Neuronal stem cell (in vitro differentiated cells): ENCODE measurements at regions not wholly inside any gene's neighbourhood (a gene's known extent, or its start where the extent isn't known, plus 50 kb on each side); places are given as distances from the start of the nearest gene placed in this dataset.

Source experiments
- DNase-seq: peaks from one replicate; pipeline ENCODE4 v3.0.0-alpha.2; 2013; ENCODE audit warnings: low spot score
- H2AFZ ChIP-seq: one replicate; pipeline ENCODE4 v1.6.1; 2013; ENCODE audit warnings: mild to moderate bottlenecking, low read length, inconsistent platforms
- H2AK5ac ChIP-seq: 2 replicates; pipeline ENCODE4 v1.6.1; 2013; ENCODE audit warnings: low read depth, mild to moderate bottlenecking, inconsistent platforms, low read length, moderate library complexity, mixed read lengths
- H2BK120ac ChIP-seq: 2 replicates; pipeline ENCODE4 v1.6.1; 2013; ENCODE audit warnings: low read depth, mild to moderate bottlenecking, inconsistent platforms, low read length, moderate library complexity, mixed read lengths
- H2BK12ac ChIP-seq: one replicate; pipeline ENCODE4 v1.6.1; 2013; ENCODE audit warnings: low read length, inconsistent platforms
- H2BK15ac ChIP-seq: 2 replicates; pipeline ENCODE4 v1.6.1; 2013; ENCODE audit warnings: mild to moderate bottlenecking, low read length, inconsistent platforms, mixed read lengths
- H2BK5ac ChIP-seq: one replicate; pipeline ENCODE4 v1.6.1; 2013; ENCODE audit warnings: inconsistent platforms, mild to moderate bottlenecking, low read length, moderate library complexity
- H3K14ac ChIP-seq: one replicate; pipeline ENCODE4 v1.6.1; 2013; ENCODE audit warnings: low read length, inconsistent platforms
- H3K18ac ChIP-seq: 2 replicates; pipeline ENCODE4 v1.6.1; 2013; ENCODE audit warnings: low read length, inconsistent platforms
- H3K23ac ChIP-seq: 2 replicates; pipeline ENCODE4 v1.6.1; 2013; ENCODE audit warnings: low read depth, mild to moderate bottlenecking, mixed read lengths, low read length, inconsistent platforms; ENCODE audit not compliant: poor library complexity
- H3K27ac ChIP-seq: replicated peaks from 3 replicates; pipeline ENCODE4 v1.5.1; 2013; ENCODE audit warnings: low read length, inconsistent platforms
- H3K27me3 ChIP-seq, 3 experiments: 2 replicates each; pipeline ENCODE4 v1.6.1; 2013; ENCODE audit warnings: low read length in 3 of 3, mild to moderate bottlenecking in 2 of 3, inconsistent platforms in 1 of 3, low read depth in 1 of 3, mixed read lengths in 1 of 3, moderate library complexity in 1 of 3; ENCODE audit not compliant: control insufficient read depth in 3 of 3, insufficient read depth in 3 of 3
- H3K36me3 ChIP-seq, 2 donors: replicated peaks in 1 of 2; 2 replicates each; pipeline ENCODE4 v1.6.1; 2013; ENCODE audit warnings: low read length in 2 of 2; ENCODE audit not compliant: control insufficient read depth in 2 of 2, insufficient read depth in 2 of 2
- H3K4ac ChIP-seq: 2 replicates; pipeline ENCODE4 v1.6.1; 2013; ENCODE audit warnings: inconsistent platforms, mild to moderate bottlenecking, low read length, moderate library complexity
- H3K4me1 ChIP-seq, 2 donors: 1 replicate in 1 of 2; 2 replicates in 1 of 2; pipeline ENCODE4 v1.6.1; 2013; ENCODE audit warnings: low read length in 2 of 2, low read depth in 1 of 2; ENCODE audit not compliant: control insufficient read depth in 2 of 2, insufficient read depth in 1 of 2
- H3K4me2 ChIP-seq: one replicate; pipeline ENCODE4 v1.6.1; 2013; ENCODE audit warnings: mild to moderate bottlenecking, low read length, inconsistent platforms; ENCODE audit not compliant: insufficient read depth, poor library complexity, severe bottlenecking
- H3K4me3 ChIP-seq, 2 donors: 2 replicates each; pipeline ENCODE4 v1.5.1; 2013; ENCODE audit warnings: low read length in 2 of 2, mild to moderate bottlenecking in 2 of 2, inconsistent platforms in 1 of 2, moderate library complexity in 1 of 2
- H3K79me1 ChIP-seq: one replicate; pipeline ENCODE4 v1.6.1; 2013; ENCODE audit warnings: low read depth, mild to moderate bottlenecking, inconsistent platforms, low read length, moderate library complexity
- H3K9ac ChIP-seq: one replicate; pipeline ENCODE4 v1.6.1; 2013; ENCODE audit warnings: mild to moderate bottlenecking, low read depth, low read length, inconsistent platforms; ENCODE audit not compliant: poor library complexity
- H3K9me3 ChIP-seq, 2 donors: replicated peaks in 1 of 2; 2 replicates each; pipeline versions ENCODE3 to v1.6.1; 2013; ENCODE audit warnings: low read length in 2 of 2, mild to moderate bottlenecking in 2 of 2, inconsistent platforms in 1 of 2, low read depth in 1 of 2, mixed read lengths in 1 of 2, moderate library complexity in 1 of 2; ENCODE audit not compliant: control insufficient read depth in 2 of 2, insufficient read depth in 1 of 2
- H4K8ac ChIP-seq: one replicate; pipeline ENCODE4 v1.6.1; 2013; ENCODE audit warnings: low read depth, mild to moderate bottlenecking, inconsistent platforms, low read length, moderate library complexity
- H4K91ac ChIP-seq: one replicate; pipeline ENCODE4 v1.6.1; 2013; ENCODE audit warnings: low read length, low read depth, mild to moderate bottlenecking, inconsistent platforms; ENCODE audit not compliant: poor library complexity
- WGBS, 2 donors: extraction: QIAGEN DNeasy Blood & Tissue Kit; methylation state at CpG; one replicate each; pipeline ENCODE4 v1.1.7; 2013; ENCODE audit warnings: missing lambda C conversion rate in 2 of 2, mixed read lengths in 1 of 2; ENCODE audit not compliant: insufficient read length in 2 of 2, insufficient replicate concordance in 1 of 2; ENCODE audit errors: extremely low coverage in 2 of 2; 5-methylcytosine and 5-hydroxymethylcytosine counted together

DNA sequence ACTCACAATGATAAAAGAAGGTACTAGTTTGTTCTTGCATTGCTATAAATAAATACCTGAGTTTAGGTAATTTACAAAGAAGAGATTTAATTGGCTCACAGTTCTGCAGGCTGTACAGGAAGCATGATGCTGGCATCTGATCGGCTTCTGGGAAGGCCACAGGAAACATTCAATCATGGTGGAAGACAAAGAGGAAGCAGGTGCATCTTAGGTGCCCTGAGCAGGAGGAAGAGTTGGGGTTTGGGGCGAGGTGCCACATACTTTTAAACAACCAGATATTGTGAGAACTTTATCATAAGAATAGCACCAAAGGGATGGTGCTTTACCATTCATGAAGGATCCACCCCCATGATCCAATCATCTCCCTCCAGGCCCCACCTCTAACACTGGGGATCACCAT, 752.6 kb upstream of the FLRT2 start:
- Histone ChIP-seq H2BK120ac (no peak overlapping the region), H3K18ac (no peak overlapping the region), H3K79me1 (no peaks in the 10 kb centered on the region), H3K27me3 (no peaks in the 10 kb centered on the region), H3K36me3 (no peaks in the 10 kb centered on the region), H3K9ac (no peak overlapping the region), H2AK5ac (no peak overlapping the region), H2BK5ac (no peak overlapping the region), H3K14ac (no peak overlapping the region), H3K27ac (no peak overlapping the region), H2BK12ac (no peak overlapping the region), H3K9me3 (no peaks in the 10 kb centered on the region), H2AFZ (no peak overlapping the region), H3K23ac (no peak overlapping the region), H3K4me3 (no peak overlapping the region), H4K91ac (no peak overlapping the region), H4K8ac (no peak overlapping the region), H2BK15ac (no peak overlapping the region), H3K4me2 (no peak overlapping the region), H3K4ac (no peak overlapping the region), H3K4me1 (no peaks in the 10 kb centered on the region)
- WGBS, 2 donors: no CpG with 5 or more reads among the region's 2 CpGs
- DNase-seq: no peak

DNA sequence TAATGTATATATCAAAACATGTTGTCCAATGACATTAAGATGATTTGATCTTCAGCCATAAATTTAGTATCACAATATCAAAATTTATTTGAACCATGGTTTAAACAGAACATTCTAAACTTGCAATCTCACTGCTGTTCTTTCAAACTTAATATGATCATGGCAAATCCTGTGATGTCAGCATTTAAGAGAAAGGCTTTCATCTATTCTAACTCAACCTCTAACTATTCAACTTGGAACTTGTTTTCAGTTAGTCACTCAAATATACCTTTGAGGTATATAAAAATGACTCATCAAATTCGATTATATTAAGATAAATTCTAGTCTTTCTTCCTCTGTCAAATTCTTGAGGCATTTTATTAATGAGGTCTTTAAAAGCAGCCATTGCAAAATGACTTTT, 747.0 kb upstream of the FLRT2 start:
- no peak overlapping the region for H2AK5ac ChIP-seq
- H3K4me1 ChIP-seq: no peaks in the 10 kb centered on the region
- no peak overlapping the region for H3K9ac ChIP-seq
- no peak overlapping the region for H3K4me3 ChIP-seq
- no peak overlapping the region for H3K23ac ChIP-seq
- H2BK5ac ChIP-seq: no peak overlapping the region
- H3K14ac ChIP-seq: no peak overlapping the region
- no peak overlapping the region for H2BK120ac ChIP-seq
- H2BK12ac ChIP-seq: no peak overlapping the region
- no CpG with 5 or more reads among the region's 1 CpG for WGBS, 2 donors
- H3K4me2 ChIP-seq: no peak overlapping the region
- no peaks in the 10 kb centered on the region for H3K36me3 ChIP-seq
- H3K27me3 ChIP-seq: no peaks in the 10 kb centered on the region
- H3K27ac ChIP-seq: no peak overlapping the region
- H3K9me3 ChIP-seq: no peaks in the 10 kb centered on the region
- no peaks in the 10 kb centered on the region for H3K79me1 ChIP-seq
- H2BK15ac ChIP-seq: no peak overlapping the region
- H2AFZ ChIP-seq: no peak overlapping the region
- no peak overlapping the region for H4K91ac ChIP-seq
- no peak overlapping the region for H3K18ac ChIP-seq
- no peak for DNase-seq
- no peak overlapping the region for H4K8ac ChIP-seq
- no peak overlapping the region for H3K4ac ChIP-seq

DNA sequence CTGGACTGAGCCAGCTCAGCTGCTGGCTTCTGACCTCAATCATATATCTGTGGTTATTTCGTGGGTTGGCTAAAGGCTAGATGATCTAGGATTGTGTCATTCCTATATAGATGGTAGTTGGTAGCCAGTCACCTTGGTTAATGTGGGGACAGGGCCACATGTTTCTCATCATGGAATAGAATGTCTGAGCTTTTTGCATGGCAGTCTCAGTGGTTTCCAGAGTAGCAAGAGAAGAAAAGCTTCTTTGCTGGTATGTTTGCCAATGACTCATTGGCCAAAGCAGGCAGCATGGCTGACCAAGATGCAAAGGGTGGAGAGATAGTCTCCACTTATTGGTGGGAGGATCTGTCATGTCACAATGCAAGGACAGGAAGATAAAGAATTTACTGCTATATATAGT, 746.4 kb upstream of the FLRT2 start:
- no peaks in the 10 kb centered on the region for H3K27me3 ChIP-seq
- H3K9me3 ChIP-seq: no peaks in the 10 kb centered on the region
- DNase-seq: no peak
- no peak overlapping the region for H2BK15ac ChIP-seq
- H3K9ac ChIP-seq: no peak overlapping the region
- WGBS, 2 donors: no CpG with 5 or more reads among the region's 1 CpG
- no peak overlapping the region for H2AFZ ChIP-seq
- H3K18ac ChIP-seq: no peak overlapping the region
- no peak overlapping the region for H3K4ac ChIP-seq
- H2AK5ac ChIP-seq: no peak overlapping the region
- H3K14ac ChIP-seq: no peak overlapping the region
- no peak overlapping the region for H4K8ac ChIP-seq
- H4K91ac ChIP-seq: no peak overlapping the region
- no peak overlapping the region for H2BK12ac ChIP-seq
- no peak overlapping the region for H3K4me3 ChIP-seq
- no peaks in the 10 kb centered on the region for H3K4me1 ChIP-seq
- no peak overlapping the region for H3K27ac ChIP-seq
- no peak overlapping the region for H3K23ac ChIP-seq
- H2BK5ac ChIP-seq: no peak overlapping the region
- H3K4me2 ChIP-seq: no peak overlapping the region
- H3K36me3 ChIP-seq: no peaks in the 10 kb centered on the region
- H2BK120ac ChIP-seq: no peak overlapping the region
- H3K79me1 ChIP-seq: no peaks in the 10 kb centered on the region

DNA sequence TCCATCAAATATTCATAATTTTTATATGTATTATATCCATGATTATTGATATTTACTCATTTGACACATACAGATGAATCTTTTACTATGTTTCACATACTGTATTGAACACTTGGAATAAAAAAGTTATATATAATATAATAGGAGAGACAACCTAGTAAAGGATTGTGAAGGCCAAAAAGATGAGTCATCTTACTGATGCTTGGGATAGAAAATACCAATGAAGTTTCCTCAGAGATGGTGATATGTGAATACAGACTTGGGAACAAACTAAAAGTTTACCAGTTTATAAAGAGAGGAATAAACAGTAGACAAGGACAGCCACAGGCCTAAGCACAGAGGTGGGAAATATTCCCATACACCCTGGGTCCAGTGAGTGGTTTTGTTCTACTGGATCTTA, 743.9 kb upstream of the FLRT2 start:
- Histone ChIP-seq H3K9ac (no peak overlapping the region), H3K79me1 (no peaks in the 10 kb centered on the region), H3K4me2 (no peak overlapping the region), H2BK12ac (no peak overlapping the region), H3K4me1 (no peaks in the 10 kb centered on the region), H2AK5ac (no peak overlapping the region), H2BK5ac (no peak overlapping the region), H4K91ac (no peak overlapping the region), H3K14ac (no peak overlapping the region), H3K18ac (no peak overlapping the region), H3K4me3 (no peak overlapping the region), H2BK15ac (no peak overlapping the region), H3K4ac (no peak overlapping the region), H3K36me3 (no peaks in the 10 kb centered on the region), H2BK120ac (no peak overlapping the region), H3K27ac (no peak overlapping the region), H4K8ac (no peak overlapping the region), H3K9me3 (no peaks in the 10 kb centered on the region), H2AFZ (no peak overlapping the region), H3K27me3 (no peaks in the 10 kb centered on the region), H3K23ac (no peak overlapping the region)
- no peak for DNase-seq
